HUES64 (cell line): ENCODE measurements at regions not wholly inside any gene's neighbourhood (a gene's known extent, or its start where the extent isn't known, plus 50 kb on each side); places are given as distances from the start of the nearest gene placed in this dataset.
"Not testable (repeated sequence)": the region's sequence is repeated elsewhere in the genome, so short reads cannot be mapped to it uniquely, and the experiment has no call there.

Experiments
- H3K27ac ChIP-seq: 2 replicates; pipeline ENCODE4 v1.7.0; 2013; ENCODE audit warnings: low read depth, low read length, inconsistent platforms
- H3K27me3 ChIP-seq: 2 replicates; pipeline ENCODE4 v1.6.1; 2013; ENCODE audit warnings: mild to moderate bottlenecking, low read length; ENCODE audit not compliant: insufficient read depth
- H3K36me3 ChIP-seq: 2 replicates; pipeline ENCODE4 v1.6.1; 2013; ENCODE audit warnings: mild to moderate bottlenecking, low read length; ENCODE audit not compliant: insufficient read depth
- H3K4me1 ChIP-seq: 2 replicates; pipeline ENCODE4 v1.6.1; 2013; ENCODE audit warnings: mild to moderate bottlenecking, low read length, moderate library complexity; ENCODE audit not compliant: insufficient read depth
- H3K4me3 ChIP-seq: 2 replicates; pipeline ENCODE4 v1.5.1; 2013; ENCODE audit warnings: mild to moderate bottlenecking, low read length, moderate library complexity
- H3K9ac ChIP-seq: 2 replicates; pipeline ENCODE4 v1.6.1; 2013; ENCODE audit warnings: mild to moderate bottlenecking, low read depth, low read length
- H3K9me3 ChIP-seq: 2 replicates; pipeline ENCODE4 v1.6.1; 2013; ENCODE audit warnings: low read depth, low read length; ENCODE audit not compliant: insufficient read depth
- WGBS: fragments of 150-250, 120-280 bp; methylation state at CpG from one replicate; pipeline ENCODE4 v1.1.7; 2013; ENCODE audit warnings: missing lambda C conversion rate; 5-methylcytosine and 5-hydroxymethylcytosine counted together

GRCh38 chr5:27451377-27451776, 413.0 kb upstream of the CDH9 start:
- no peaks in the 10 kb centered on the region for H3K27me3 ChIP-seq
- no peaks in the 10 kb centered on the region for H3K36me3 ChIP-seq
- no peaks in the 10 kb centered on the region for H3K4me1 ChIP-seq
- no peaks in the 10 kb centered on the region for H3K9me3 ChIP-seq
- no peak overlapping the region for H3K4me3 ChIP-seq
- H3K27ac ChIP-seq: no peak overlapping the region
- H3K9ac ChIP-seq: no peak overlapping the region
- 89% methylated on average over 1 of the region's 1 CpG for whole genome bisulfite sequencing

GRCh38 chr5:27450607-27451006, 412.2 kb upstream of the CDH9 start:
- Histone ChIP-seq H3K36me3 (no peaks in the 10 kb centered on the region), H3K9ac (no peak overlapping the region), H3K27ac (no peak overlapping the region), H3K9me3 (no peaks in the 10 kb centered on the region), H3K4me1 (no peaks in the 10 kb centered on the region), H3K4me3 (no peak overlapping the region), H3K27me3 (no peaks in the 10 kb centered on the region)
- 98% methylated on average over 3 of the region's 3 CpGs for WGBS

DNA sequence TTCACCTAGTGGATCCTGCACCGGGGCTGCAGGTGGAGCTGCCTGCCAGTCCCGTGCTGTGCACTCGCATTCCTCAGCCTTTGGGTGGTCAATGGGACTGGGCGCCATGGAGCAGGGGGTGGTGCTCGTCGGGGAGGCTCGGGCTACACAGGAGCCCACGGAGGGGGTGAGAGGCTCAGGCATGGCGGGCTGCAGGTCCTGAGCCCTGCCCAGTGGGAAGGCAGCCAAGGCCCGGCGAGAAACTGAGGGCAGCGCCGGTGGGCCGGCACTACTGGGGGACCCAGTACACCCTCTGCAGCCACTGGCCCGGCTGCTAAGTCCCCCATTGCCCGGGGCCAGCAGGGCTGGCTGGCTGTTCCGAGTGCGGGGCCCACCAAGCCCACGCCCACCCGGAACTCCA, 401.0 kb upstream of the CDH9 start:
- not testable (repeated sequence) for H3K27me3 ChIP-seq, H3K9ac ChIP-seq, H3K4me3 ChIP-seq, H3K36me3 ChIP-seq, H3K4me1 ChIP-seq, H3K9me3 ChIP-seq, H3K27ac ChIP-seq
- WGBS: 87% methylated on average over 20 of the region's 20 CpGs

GRCh38 chr5:27437594-27438200, 399.3 kb upstream of the CDH9 start:
- no peaks in the 10 kb centered on the region for H3K36me3 ChIP-seq
- H3K4me1 ChIP-seq: peaks cover 6% of the 10 kb centered on the region
- H3K4me3 ChIP-seq: no peak overlapping the region
- 85% methylated on average over 1 of the region's 2 CpGs for WGBS
- H3K9ac ChIP-seq: no peak overlapping the region
- no peak overlapping the region for H3K27ac ChIP-seq
- no peaks in the 10 kb centered on the region for H3K27me3 ChIP-seq
- no peaks in the 10 kb centered on the region for H3K9me3 ChIP-seq

DNA sequence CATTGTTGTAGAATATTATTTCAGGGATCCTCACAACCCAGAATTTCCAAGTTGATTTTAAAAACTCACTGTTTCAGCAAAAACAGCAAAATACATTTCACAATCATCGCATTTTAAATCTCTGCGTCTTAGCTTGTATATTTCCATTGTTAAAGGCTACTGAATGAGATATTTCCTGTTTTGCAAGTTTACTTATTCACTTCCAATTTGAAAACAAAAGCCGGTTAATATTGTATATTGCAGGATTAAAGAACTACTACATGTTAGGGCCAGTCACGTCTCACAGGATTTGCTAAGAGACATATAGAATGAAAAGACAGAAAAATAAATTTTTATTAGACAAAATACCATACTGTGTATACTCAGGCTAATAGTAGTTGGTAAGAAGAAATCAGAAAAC, 395.9 kb upstream of the CDH9 start:
- Histone ChIP-seq H3K9ac (no peak overlapping the region), H3K9me3 (0 out of 2 replicates have a peak, but pooled peaks cover 4% of the 10 kb centered on the region), H3K27me3 (no peaks in the 10 kb centered on the region), H3K4me3 (no peak overlapping the region), H3K4me1 (peaks cover 6% of the 10 kb centered on the region), H3K36me3 (no peaks in the 10 kb centered on the region), H3K27ac (no peak overlapping the region)
- 94% methylated on average over 2 of the region's 4 CpGs for WGBS

DNA sequence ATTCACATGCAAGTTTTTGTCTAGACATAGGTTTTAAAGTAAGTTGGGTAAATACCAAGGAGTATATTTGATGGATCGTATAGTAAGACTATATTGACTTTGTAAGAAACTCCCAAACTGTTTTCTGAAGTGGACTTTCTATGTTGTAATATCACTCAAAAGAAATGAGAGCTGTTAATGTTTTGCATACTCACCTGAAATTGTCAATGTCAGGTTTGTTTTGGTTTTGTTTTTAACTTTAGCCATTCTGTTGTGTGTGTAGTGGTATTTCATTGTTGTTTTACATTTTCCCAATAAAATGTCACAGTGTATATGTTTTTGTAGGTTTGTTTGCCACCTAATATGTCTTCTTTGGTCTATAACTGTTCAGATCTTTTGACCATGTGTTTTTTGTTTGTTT, 375.7 kb upstream of the CDH9 start:
- WGBS: 93% methylated on average over 1 of the region's 1 CpG
- H3K27me3 ChIP-seq: no peaks in the 10 kb centered on the region

DNA sequence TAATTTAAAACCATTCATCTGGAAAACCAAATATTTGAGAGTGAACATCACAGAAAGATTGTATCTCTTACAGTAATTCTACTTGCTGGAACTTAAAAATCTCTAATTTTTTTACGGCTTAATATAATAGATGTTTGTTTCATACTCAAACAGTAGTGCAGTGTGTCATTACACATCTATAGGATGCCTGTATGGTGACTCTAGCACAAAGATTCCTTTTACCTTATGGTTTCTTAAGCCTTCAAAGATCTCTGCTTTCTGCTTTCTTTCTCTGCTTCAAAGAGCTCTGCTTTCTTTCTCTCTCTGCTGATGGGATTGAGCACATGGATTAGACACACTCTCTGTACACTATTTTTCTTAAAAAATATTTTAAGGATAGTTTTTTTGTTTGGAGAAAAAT, 374.0 kb upstream of the CDH9 start:
- no peaks in the 10 kb centered on the region for H3K27me3 ChIP-seq
- no peaks in the 10 kb centered on the region for H3K9me3 ChIP-seq
- H3K4me1 ChIP-seq: no peaks in the 10 kb centered on the region
- H3K9ac ChIP-seq: no peak overlapping the region
- H3K4me3 ChIP-seq: no peak overlapping the region
- WGBS: no CpG with 5 or more reads among the region's 1 CpG
- H3K36me3 ChIP-seq: no peaks in the 10 kb centered on the region
- no peak overlapping the region for H3K27ac ChIP-seq

More for the DNA sequence above, 375.7 kb upstream of the CDH9 start:
- no peak overlapping the region for H3K27ac ChIP-seq
- no peaks in the 10 kb centered on the region for H3K36me3 ChIP-seq
- no peak overlapping the region for H3K9ac ChIP-seq
- H3K9me3 ChIP-seq: no peaks in the 10 kb centered on the region
- no peaks in the 10 kb centered on the region for H3K4me1 ChIP-seq
- no peak overlapping the region for H3K4me3 ChIP-seq

DNA sequence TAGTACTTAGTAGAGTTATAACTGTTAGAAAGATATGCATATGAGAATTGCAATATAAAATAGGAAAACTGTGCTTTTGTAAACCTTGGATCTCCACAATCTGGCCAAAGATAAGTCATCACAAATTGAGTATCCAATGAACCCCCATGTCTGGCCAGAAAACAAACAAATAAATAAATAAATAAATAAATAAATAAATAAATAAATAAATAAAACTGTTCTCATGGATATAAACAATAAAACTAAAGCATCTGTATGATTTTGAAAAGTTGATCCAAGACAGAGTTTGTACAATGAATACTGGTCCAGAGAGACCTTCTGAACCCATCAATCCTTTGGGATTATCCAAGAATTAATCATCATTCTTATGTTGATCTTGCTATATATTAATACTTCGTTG, 367.6 kb upstream of the CDH9 start:
- Histone ChIP-seq H3K4me3 (no peak overlapping the region), H3K27me3 (no peaks in the 10 kb centered on the region), H3K9me3 (no peaks in the 10 kb centered on the region), H3K4me1 (no peaks in the 10 kb centered on the region), H3K36me3 (no peaks in the 10 kb centered on the region), H3K27ac (no peak overlapping the region), H3K9ac (no peak overlapping the region)
- WGBS: no CpG with 5 or more reads among the region's 1 CpG

GRCh38 chr5:27403243-27403882, 365.0 kb upstream of the CDH9 start:
- Histone ChIP-seq H3K36me3 (no peaks in the 10 kb centered on the region), H3K9ac (no peak overlapping the region), H3K4me1 (no peaks in the 10 kb centered on the region), H3K27me3 (no peaks in the 10 kb centered on the region), H3K4me3 (no peak overlapping the region), H3K27ac (no peak overlapping the region), H3K9me3 (no peaks in the 10 kb centered on the region)
- 91% methylated on average over 3 of the region's 5 CpGs for WGBS

DNA sequence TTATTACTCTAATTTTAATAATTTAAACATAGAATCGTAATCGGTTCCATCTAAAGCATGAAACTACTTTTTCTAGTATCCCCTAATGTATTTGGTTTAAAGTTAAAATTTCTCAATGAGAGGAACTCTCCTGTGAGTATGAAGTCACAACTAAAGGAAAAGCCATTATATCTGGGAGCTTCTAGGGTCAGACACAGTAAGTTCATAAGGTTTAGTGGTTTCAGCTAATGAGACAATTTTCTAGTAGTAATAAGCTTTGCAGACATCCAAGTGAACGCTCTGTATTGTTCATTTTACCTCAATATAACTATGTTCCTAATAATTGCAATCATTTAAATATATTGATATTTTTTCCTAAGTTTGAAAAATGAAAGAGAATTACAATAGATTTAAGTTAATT, 364.4 kb upstream of the CDH9 start:
- no peaks in the 10 kb centered on the region for H3K9me3 ChIP-seq
- no peaks in the 10 kb centered on the region for H3K36me3 ChIP-seq
- H3K27ac ChIP-seq: no peak overlapping the region
- no CpG with 5 or more reads among the region's 3 CpGs for WGBS
- H3K27me3 ChIP-seq: no peaks in the 10 kb centered on the region
- H3K4me3 ChIP-seq: no peak overlapping the region
- no peaks in the 10 kb centered on the region for H3K4me1 ChIP-seq
- H3K9ac ChIP-seq: no peak overlapping the region

- no peak overlapping the region for H3K27ac ChIP-seq
- 95% methylated on average over 8 of the region's 9 CpGs for WGBS
- no peaks in the 10 kb centered on the region for H3K36me3 ChIP-seq
Observed at GRCh38 chr5:27396998-27397397, 358.6 kb upstream of the CDH9 start.

GRCh38 chr5:27392716-27393115, 354.3 kb upstream of the CDH9 start:
- Histone ChIP-seq H3K36me3 (no peaks in the 10 kb centered on the region), H3K9me3 (no peaks in the 10 kb centered on the region), H3K9ac (no peak overlapping the region), H3K4me1 (peaks cover 2% of the 10 kb centered on the region; the same call in 1 of the 2 replicates), H3K27me3 (no peaks in the 10 kb centered on the region), H3K27ac (no peak overlapping the region), H3K4me3 (no peak overlapping the region)
- no CpG with 5 or more reads among the region's 1 CpG for WGBS

More at GRCh38 chr5:27396998-27397397, 358.6 kb upstream of the CDH9 start:
- Histone ChIP-seq H3K4me1 (no peaks in the 10 kb centered on the region), H3K9ac (no peak overlapping the region), H3K27me3 (no peaks in the 10 kb centered on the region), H3K4me3 (no peak overlapping the region), H3K9me3 (no peaks in the 10 kb centered on the region)
